Kidney (tissue), 13 donors: ENCODE measurements at regions not wholly inside any gene's neighbourhood (a gene's known extent, or its start where the extent isn't known, plus 50 kb on each side); places are given as distances from the start of the nearest gene placed in this dataset.
"Not testable (repeated sequence)": the region's sequence is repeated elsewhere in the genome, so short reads cannot be mapped to it uniquely, and the experiment has no call there.

ENCODE experiments used
- DNase-seq, 5 donors: peaks; one replicate each; pipeline ENCODE4 v3.0.0-alpha.2; 2013 to 2020
- FAIRE-seq: peaks from 2 replicates; lab custom pipeline; 2012; peaks lifted over from hg19 to GRCh38; lab: Jason Lieb, UNC
- H3K27ac ChIP-seq, 2 donors: one replicate each; pipeline ENCODE4 v1.7.0; 2013; ENCODE audit warnings: low read depth in 2 of 2, low read length in 2 of 2, inconsistent platforms in 1 of 2
- H3K27me3 ChIP-seq: one replicate; pipeline ENCODE4 v1.7.1; 2013; ENCODE audit warnings: low read length, inconsistent platforms; ENCODE audit not compliant: control insufficient read depth, insufficient read depth
- H3K36me3 ChIP-seq, 3 donors: one replicate each; pipeline versions ENCODE4 v1.7.0 to v1.7.1; 2013; ENCODE audit warnings: low read length in 3 of 3, control low read depth in 1 of 3, inconsistent platforms in 1 of 3; ENCODE audit not compliant: insufficient read depth in 3 of 3, control insufficient read depth in 2 of 3
- H3K4me1 ChIP-seq, 3 donors: one replicate each; pipeline versions ENCODE4 v1.7.0 to v1.7.1; 2013; ENCODE audit warnings: low read length in 3 of 3, inconsistent platforms in 1 of 3, low read depth in 1 of 3; ENCODE audit not compliant: control insufficient read depth in 2 of 3, insufficient read depth in 2 of 3
- H3K4me3 ChIP-seq, 3 donors: one replicate each; pipeline versions ENCODE4 v1.7.0 to v1.8.1; 2013; ENCODE audit warnings: low read length in 3 of 3, control low read depth in 1 of 3, inconsistent platforms in 1 of 3
- H3K9ac ChIP-seq, 3 donors: one replicate each; pipeline versions ENCODE4 v1.7.0 to v1.7.1; 2013; ENCODE audit warnings: low read length in 3 of 3, control low read depth in 1 of 3, inconsistent platforms in 1 of 3
- H3K9me3 ChIP-seq, 3 donors: one replicate each; pipeline versions ENCODE4 v1.7.0 to v1.7.1; 2013; ENCODE audit warnings: low read length in 3 of 3, control low read depth in 1 of 3, inconsistent platforms in 1 of 3; ENCODE audit not compliant: control insufficient read depth in 2 of 3, insufficient read depth in 1 of 3
- CTCF ChIP-seq: IDR thresholded peaks from 3 replicates; pipeline ENCODE4 v1.5.1; 2012; ENCODE audit warnings: mild to moderate bottlenecking, moderate library complexity, borderline replicate concordance; ENCODE audit not compliant: insufficient read depth; ENCODE audit errors: extremely low read depth
- intact Hi-C: fragments of 100-400 bp; cut with DNase I; formaldehyde crosslinking; loops from one replicate; pipeline ENCODE4 v1.11.1; 2022
- donor health status: control.
- donor health status: control.
- donor health status: control.
- donor health status: control.
- donor health status: control.
- donor health status: DM: yes; HTN: yes; CAD: no.
- donor health status: Normal renal cell carcinoma (clear cell type).

DNA sequence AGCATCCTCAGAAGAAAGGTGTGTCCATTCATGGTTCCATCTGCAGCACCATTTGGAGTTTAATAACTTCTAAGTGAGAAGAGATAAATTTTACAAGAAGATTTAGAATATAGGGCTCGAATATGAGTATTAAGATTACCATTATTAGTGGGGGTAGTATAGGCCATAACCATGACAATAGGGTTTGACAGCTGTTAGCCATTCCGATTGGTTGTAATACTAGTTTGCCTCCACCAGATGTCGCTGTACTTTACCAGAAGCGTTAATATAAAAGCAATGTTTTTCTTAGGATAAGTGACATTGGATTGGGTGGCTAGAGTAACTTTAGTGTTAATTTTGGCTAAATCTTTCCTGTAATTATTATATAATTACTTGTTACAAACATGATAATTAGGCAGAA lies 107.5 kb upstream of the SRD5A2 start:
- intact Hi-C loops, result no loop called here
- H3K27me3 ChIP-seq, result no peaks in the 10 kb centered on the region
- H3K4me3 ChIP-seq, result no peak overlapping the region
- no peak overlapping the region for H3K9ac ChIP-seq
- H3K36me3 ChIP-seq, result no peaks in the 10 kb centered on the region
- no peaks in the 10 kb centered on the region for H3K4me1 ChIP-seq
- H3K27ac ChIP-seq, result no peak overlapping the region
- H3K9me3 ChIP-seq, result peaks cover 0 to 35% (median 8%) of the 10 kb centered on the region in 3 donors
- FAIRE-seq (no peak), DNase-seq (no peak)
- peak; percentile 15 for TF ChIP-seq CTCF

- H3K4me1 ChIP-seq, FAIRE-seq, DNase-seq, H3K9ac ChIP-seq, intact Hi-C loops, H3K4me3 ChIP-seq, H3K36me3 ChIP-seq, H3K27me3 ChIP-seq, H3K27ac ChIP-seq: not testable (repeated sequence)
- H3K9me3 ChIP-seq, result peaks cover 0 to 12% (median 0%) of the 10 kb centered on the region in 3 donors
Measured at GRCh38 chr2:31683506-31683905, 102.8 kb upstream of the SRD5A2 start.

DNA sequence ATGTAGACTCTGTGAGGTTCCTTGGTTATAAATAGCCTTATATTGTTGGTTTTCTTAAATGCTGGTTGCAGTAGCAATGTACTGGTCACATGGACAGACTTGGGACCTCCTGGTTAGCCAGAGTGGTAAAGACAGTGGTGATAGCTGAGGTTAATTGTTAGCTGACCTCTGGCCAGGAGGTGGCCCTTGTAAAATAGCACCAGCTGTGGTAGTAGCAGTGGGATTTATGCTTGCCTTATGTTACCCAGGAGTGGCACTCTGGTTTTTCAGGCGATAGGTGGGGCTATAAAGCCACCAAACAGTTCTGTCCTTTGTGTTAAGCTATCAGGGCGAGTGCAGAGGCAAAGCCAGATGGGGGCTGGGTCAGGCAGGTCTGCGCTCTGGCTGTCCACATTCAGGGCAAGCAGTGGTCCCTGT lies 94.8 kb upstream of the SRD5A2 start:
- no peaks in the 10 kb centered on the region for H3K36me3 ChIP-seq
- no peak for DNase-seq
- no peak overlapping the region for H3K27ac ChIP-seq
- peaks cover 0 to 16% (median 5%) of the 10 kb centered on the region in 3 donors for H3K9me3 ChIP-seq
- no peaks in the 10 kb centered on the region for H3K4me1 ChIP-seq
- FAIRE-seq, result no peak
- H3K27me3 ChIP-seq, result no peaks in the 10 kb centered on the region
- no peak for TF ChIP-seq CTCF
- no peak overlapping the region for H3K4me3 ChIP-seq
- intact Hi-C loops, result no loop called here
- H3K9ac ChIP-seq, result no peak overlapping the region

- Histone ChIP-seq H3K4me3 (no peak overlapping the region), H3K4me1 (no peaks in the 10 kb centered on the region), H3K27ac (no peak overlapping the region), H3K36me3 (no peaks in the 10 kb centered on the region), H3K9ac (no peak overlapping the region), H3K27me3 (no peaks in the 10 kb centered on the region), H3K9me3 (peaks cover 0 to 16% (median 5%) of the 10 kb centered on the region in 3 donors)
- TF ChIP-seq CTCF, result no peak
- DNase-seq, result no peak
- intact Hi-C loops, result no loop called here
- FAIRE-seq, result no peak
Measured at GRCh38 chr2:31674446-31674845, 93.7 kb upstream of the SRD5A2 start.
